Kidney (tissue), 13 donors: ENCODE measurements at regions not wholly inside any gene's neighbourhood (a gene's known extent, or its start where the extent isn't known, plus 50 kb on each side); places are given as distances from the start of the nearest gene placed in this dataset.

Source experiments
- DNase-seq, 5 donors: peaks; one replicate each; pipeline ENCODE4 v3.0.0-alpha.2; 2013 to 2020
- FAIRE-seq: peaks from 2 replicates; lab custom pipeline; 2012; peaks lifted over from hg19 to GRCh38; lab: Jason Lieb, UNC
- H3K27ac ChIP-seq, 2 donors: one replicate each; pipeline ENCODE4 v1.7.0; 2013; ENCODE audit warnings: low read depth in 2 of 2, low read length in 2 of 2, inconsistent platforms in 1 of 2
- H3K27me3 ChIP-seq: one replicate; pipeline ENCODE4 v1.7.1; 2013; ENCODE audit warnings: low read length, inconsistent platforms; ENCODE audit not compliant: control insufficient read depth, insufficient read depth
- H3K36me3 ChIP-seq, 3 donors: one replicate each; pipeline versions ENCODE4 v1.7.0 to v1.7.1; 2013; ENCODE audit warnings: low read length in 3 of 3, control low read depth in 1 of 3, inconsistent platforms in 1 of 3; ENCODE audit not compliant: insufficient read depth in 3 of 3, control insufficient read depth in 2 of 3
- H3K4me1 ChIP-seq, 3 donors: one replicate each; pipeline versions ENCODE4 v1.7.0 to v1.7.1; 2013; ENCODE audit warnings: low read length in 3 of 3, inconsistent platforms in 1 of 3, low read depth in 1 of 3; ENCODE audit not compliant: control insufficient read depth in 2 of 3, insufficient read depth in 2 of 3
- H3K4me3 ChIP-seq, 3 donors: one replicate each; pipeline versions ENCODE4 v1.7.0 to v1.8.1; 2013; ENCODE audit warnings: low read length in 3 of 3, control low read depth in 1 of 3, inconsistent platforms in 1 of 3
- H3K9ac ChIP-seq, 3 donors: one replicate each; pipeline versions ENCODE4 v1.7.0 to v1.7.1; 2013; ENCODE audit warnings: low read length in 3 of 3, control low read depth in 1 of 3, inconsistent platforms in 1 of 3
- H3K9me3 ChIP-seq, 3 donors: one replicate each; pipeline versions ENCODE4 v1.7.0 to v1.7.1; 2013; ENCODE audit warnings: low read length in 3 of 3, control low read depth in 1 of 3, inconsistent platforms in 1 of 3; ENCODE audit not compliant: control insufficient read depth in 2 of 3, insufficient read depth in 1 of 3
- intact Hi-C: fragments of 100-400 bp; cut with DNase I; formaldehyde crosslinking; loops from one replicate; pipeline ENCODE4 v1.11.1; 2022
- TF ChIP-seq, protein P1 (sequence below): IDR thresholded peaks from 3 replicates; pipeline ENCODE4 v1.5.1; 2012; ENCODE audit warnings: mild to moderate bottlenecking, moderate library complexity, borderline replicate concordance; ENCODE audit not compliant: insufficient read depth; ENCODE audit errors: extremely low read depth
- donor health status: control.
- donor health status: control.
- donor health status: control.
- donor health status: control.
- donor health status: control.
- donor health status: DM: yes; HTN: yes; CAD: no.
- donor health status: Normal renal cell carcinoma (clear cell type).

DNA sequence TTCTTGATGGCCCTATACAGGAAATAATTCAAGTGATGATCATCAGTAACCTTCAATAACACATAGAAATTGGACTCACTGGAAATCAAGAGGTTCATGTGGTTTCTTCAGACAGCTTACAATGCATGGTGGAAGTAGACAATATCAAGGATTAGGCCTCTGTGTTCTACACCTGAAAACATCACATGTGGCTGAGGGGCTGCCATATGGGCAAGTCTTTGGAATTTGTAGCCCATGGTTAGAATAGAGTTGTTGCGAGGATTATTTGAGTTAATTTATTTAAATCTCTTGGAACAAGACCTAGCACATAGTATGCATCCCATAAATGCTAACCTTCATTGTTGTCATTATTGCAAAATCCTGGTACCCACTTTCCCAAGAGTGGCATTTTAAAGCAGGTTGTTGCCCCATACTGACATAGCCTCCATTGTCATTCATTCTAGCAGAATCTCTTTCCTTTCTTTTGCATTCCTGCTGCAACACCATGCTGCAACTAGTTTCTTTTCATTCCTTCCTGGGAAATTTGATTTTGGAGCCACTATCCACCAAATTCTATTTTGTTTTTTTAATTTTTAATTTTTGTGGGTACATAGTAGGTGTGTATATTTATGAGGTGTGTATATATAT, 352.7 kb upstream of the NAV3 start:
- no peak for FAIRE-seq
- no peak overlapping the region for H3K27ac ChIP-seq
- DNase-seq, result no peak
- no peaks in the 10 kb centered on the region for H3K4me1 ChIP-seq
- no peak overlapping the region for H3K4me3 ChIP-seq
- TF ChIP-seq, protein P1, sequence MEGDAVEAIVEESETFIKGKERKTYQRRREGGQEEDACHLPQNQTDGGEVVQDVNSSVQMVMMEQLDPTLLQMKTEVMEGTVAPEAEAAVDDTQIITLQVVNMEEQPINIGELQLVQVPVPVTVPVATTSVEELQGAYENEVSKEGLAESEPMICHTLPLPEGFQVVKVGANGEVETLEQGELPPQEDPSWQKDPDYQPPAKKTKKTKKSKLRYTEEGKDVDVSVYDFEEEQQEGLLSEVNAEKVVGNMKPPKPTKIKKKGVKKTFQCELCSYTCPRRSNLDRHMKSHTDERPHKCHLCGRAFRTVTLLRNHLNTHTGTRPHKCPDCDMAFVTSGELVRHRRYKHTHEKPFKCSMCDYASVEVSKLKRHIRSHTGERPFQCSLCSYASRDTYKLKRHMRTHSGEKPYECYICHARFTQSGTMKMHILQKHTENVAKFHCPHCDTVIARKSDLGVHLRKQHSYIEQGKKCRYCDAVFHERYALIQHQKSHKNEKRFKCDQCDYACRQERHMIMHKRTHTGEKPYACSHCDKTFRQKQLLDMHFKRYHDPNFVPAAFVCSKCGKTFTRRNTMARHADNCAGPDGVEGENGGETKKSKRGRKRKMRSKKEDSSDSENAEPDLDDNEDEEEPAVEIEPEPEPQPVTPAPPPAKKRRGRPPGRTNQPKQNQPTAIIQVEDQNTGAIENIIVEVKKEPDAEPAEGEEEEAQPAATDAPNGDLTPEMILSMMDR, result no peak
- intact Hi-C loops, result no loop called here
- H3K9me3 ChIP-seq, result no peaks in the 10 kb centered on the region
- H3K9ac ChIP-seq, result no peak overlapping the region
- H3K36me3 ChIP-seq, result no peaks in the 10 kb centered on the region
- no peaks in the 10 kb centered on the region for H3K27me3 ChIP-seq

DNA sequence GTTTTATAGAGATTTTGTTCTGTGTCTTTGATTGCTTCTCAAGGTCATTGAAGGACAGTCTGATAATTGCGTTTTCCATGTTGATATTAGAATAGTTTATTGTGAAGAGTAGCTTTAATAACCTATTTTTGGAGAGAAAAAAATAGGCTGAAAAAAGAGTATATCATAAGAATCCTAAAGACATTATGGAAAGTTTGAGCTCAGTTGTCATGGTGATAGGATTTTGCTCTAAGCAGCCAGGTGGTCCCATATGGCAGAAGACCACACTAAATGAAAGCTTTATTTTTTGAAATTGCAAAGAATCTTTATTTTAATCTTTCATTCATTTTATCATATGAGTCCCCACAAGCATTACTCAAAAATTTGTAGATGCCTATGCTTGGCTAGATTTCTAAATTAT, 358.9 kb upstream of the NAV3 start:
- TF ChIP-seq, protein P1, result no peak
- Histone ChIP-seq H3K27ac (no peak overlapping the region), H3K9ac (no peak overlapping the region), H3K9me3 (no peaks in the 10 kb centered on the region), H3K4me3 (no peak overlapping the region), H3K4me1 (no peaks in the 10 kb centered on the region), H3K27me3 (no peaks in the 10 kb centered on the region), H3K36me3 (no peaks in the 10 kb centered on the region)
- peak in 1 of 5 donors; percentile 45 for DNase-seq
- no peak for FAIRE-seq
- intact Hi-C loops, result no loop called here

DNA sequence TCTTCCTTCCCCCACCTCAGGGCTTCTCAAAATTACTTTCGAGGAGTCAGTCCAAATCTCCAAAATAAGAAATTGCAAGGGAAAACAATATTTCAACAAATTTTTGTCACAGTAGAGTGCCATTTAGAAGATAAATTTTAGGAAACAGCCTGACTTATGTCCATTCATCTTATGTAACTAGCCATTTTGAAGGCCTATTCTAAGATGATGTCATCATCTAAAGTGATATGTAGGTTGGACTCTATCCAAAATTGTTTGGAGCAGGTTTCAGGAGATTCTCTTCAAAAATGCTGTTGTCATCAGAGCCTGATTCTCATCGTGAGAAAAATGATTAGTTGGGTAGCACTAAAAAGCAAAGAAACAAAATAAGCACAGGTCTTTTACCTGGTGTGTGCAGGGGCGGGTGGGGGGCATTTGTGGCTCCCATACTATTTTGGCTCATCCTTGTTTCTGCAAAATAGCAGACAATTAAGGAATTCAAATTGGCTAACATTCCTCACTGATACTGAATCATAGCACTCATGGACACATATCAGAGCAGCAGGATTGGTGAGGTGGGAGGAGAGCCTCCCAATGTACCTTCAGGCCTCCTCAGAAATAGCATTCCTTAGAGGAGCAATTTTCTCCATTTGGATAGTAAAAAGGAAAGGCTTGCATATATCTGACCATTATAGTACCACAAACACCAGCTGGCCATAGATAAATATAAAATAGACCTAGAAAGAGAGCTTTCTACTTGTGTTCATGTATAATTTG, 360.9 kb upstream of the NAV3 start:
- Histone ChIP-seq H3K4me1 (no peaks in the 10 kb centered on the region), H3K27ac (no peak overlapping the region), H3K9ac (no peak overlapping the region), H3K36me3 (no peaks in the 10 kb centered on the region), H3K27me3 (no peaks in the 10 kb centered on the region), H3K9me3 (peaks cover 0 to 2% (median 0%) of the 10 kb centered on the region in 3 donors), H3K4me3 (no peak overlapping the region)
- TF ChIP-seq, protein P1, result no peak
- DNase-seq (no peak), FAIRE-seq (no peak)
- intact Hi-C loops, result no loop called here
